GM18502 (cell line): ENCODE measurements at regions not wholly inside any gene's neighbourhood (a gene's known extent, or its start where the extent isn't known, plus 50 kb on each side); places are given as distances from the start of the nearest gene placed in this dataset.

Experiments used
- ATAC-seq: cut with Tn5 transposase; IDR thresholded peaks from one replicate; pipeline ENCODE4 v1.9.1; 2021; ENCODE audit warnings: mild to moderate bottlenecking; ENCODE audit not compliant: unreplicated experiment, poor library complexity

DNA sequence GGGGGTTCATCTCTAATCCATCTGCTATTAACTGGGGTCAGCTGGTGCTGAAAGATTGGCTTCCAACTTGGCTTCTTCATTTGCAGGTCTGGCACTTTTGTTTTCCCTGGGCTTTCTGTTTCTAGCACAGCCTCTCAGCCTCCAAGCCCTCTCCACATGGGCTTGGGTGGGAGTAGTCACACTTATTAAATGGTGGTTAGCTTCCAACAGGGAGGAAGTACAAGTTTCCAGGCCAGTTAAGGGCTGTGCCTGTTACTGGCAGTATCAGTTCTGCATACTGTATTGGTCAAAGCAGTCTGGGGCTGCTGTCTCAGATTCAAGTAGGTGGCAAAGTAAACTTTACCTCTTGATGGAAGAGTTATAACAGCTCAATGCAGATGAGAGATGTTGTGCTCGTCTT, 627.1 kb upstream of the CCDC54 start:
- no peak for ATAC-seq

GRCh38 chr3:106755336-106755735, 621.9 kb upstream of the CCDC54 start:
- no peak for ATAC-seq

GRCh38 chr3:106756901-106757300, 620.3 kb upstream of the CCDC54 start:
- no peak for ATAC-seq

DNA sequence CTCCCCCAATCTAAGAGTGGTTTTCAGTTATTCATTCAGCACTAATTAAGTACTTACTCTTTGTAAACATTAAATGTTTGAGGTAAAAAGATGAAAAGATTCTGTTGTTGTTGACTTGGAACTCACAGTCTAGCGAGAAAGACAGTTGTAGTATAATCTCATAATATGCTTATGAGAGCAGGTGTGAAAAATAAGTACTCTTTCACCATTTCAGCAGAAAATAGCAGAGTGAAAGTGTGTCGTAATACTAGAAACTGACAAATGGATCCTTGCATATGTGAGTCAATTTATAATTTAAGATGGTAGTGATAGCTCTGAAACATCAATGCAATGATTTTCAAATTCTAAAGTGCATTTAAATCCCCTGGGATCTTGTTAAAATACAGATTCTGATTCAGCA, 618.8 kb upstream of the CCDC54 start:
- no peak for ATAC-seq

DNA sequence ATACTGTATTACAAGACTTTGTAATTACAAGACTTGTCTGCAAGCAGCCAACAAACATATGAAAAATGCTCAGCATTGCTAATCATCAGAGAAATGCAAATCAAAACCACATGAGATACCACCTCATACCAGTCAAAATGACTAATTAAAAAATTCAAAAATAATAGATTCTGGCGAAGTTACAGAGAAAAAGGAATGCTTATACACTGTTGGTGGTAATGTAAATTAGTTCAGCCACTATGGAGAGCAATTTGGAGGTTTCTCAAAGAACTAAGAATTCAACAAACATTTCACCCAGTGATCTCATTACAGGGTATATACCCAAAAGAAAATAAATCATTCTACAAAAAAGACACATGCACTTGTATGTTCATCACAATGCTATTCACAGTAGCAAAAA, 617.5 kb upstream of the CCDC54 start:
- no peak for ATAC-seq

GRCh38 chr3:106765342-106765741, 611.9 kb upstream of the CCDC54 start:
- ATAC-seq = no peak

DNA sequence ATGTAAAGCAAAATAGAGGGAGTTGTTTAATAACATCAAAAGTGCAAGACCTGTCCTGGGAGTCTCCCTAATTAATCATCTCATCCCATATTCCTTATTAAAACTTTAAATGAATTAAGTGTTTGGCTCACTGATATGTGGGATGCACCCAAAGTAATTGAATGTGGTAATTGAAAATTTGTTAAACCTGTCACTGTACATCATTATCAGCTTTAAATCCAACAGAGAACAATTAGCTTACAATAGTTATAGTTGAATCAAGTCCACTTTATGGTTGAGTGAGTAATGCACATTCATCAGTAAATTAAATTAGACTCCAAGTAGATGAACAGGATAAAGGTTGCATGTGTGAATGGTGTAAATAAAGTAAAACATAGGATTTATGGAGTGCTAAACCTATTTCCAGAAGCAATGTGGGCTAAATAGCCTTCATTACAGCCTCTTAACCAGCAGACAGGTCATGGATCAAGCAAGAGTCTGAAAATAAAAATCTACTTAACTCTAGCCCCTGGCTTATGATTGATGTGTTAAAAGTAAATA, 608.2 kb upstream of the CCDC54 start:
- ATAC-seq = no peak

- ATAC-seq = no peak
These were observed 603.4 kb upstream of the CCDC54 start for GRCh38 chr3:106773795-106774194.

GRCh38 chr3:106783231-106783630, 594.0 kb upstream of the CCDC54 start:
- no peak for ATAC-seq

DNA sequence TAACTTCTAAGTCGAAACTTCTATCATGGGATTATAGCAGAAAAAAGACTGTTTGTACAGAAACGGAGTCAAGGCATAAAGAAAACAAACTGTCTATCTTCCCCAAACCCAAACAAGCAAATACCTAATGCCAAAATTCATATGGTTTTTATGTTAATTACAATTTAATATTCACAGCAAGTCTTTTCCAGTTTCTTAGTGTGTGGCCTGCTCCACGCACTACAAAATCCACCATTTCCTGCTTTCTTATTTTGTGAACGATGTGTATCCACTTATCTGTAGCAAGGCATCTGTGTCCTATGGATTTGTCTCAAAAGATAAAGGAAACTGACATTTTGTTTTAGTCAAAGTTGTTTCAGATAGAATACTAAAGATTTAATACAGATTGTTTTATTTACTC, 588.0 kb upstream of the CCDC54 start:
- no peak for ATAC-seq

GRCh38 chr3:106792716-106793115, 584.5 kb upstream of the CCDC54 start:
- no peak for ATAC-seq

GRCh38 chr3:106794442-106794841, 582.8 kb upstream of the CCDC54 start:
- ATAC-seq = no peak

DNA sequence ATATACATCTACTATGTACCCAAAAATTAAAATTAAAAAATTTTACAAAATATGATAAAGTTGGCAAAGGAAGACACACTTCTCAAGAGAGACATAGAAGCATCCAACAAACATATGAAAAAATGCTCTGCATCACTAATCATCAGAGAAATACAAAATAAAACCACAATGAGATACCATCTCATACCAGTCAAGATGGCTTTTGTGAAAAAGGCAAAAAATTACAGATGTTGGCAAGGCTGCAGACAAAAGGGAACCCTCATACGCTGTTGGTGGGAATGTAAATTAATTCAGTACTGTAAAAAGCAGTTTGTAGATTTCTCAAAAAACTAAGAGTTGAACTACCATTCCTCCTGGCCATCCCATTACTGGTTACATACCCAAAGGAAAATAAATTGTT, 581.7 kb upstream of the CCDC54 start:
- ATAC-seq = no peak

GRCh38 chr3:106797461-106797860, 579.8 kb upstream of the CCDC54 start:
- no peak for ATAC-seq

- no peak for ATAC-seq
These were observed 571.6 kb upstream of the CCDC54 start for GRCh38 chr3:106805625-106806024.

- no peak for ATAC-seq
These were observed 570.3 kb upstream of the CCDC54 start for GRCh38 chr3:106806964-106807363.

GRCh38 chr3:106809041-106809440, 568.2 kb upstream of the CCDC54 start:
- no peak for ATAC-seq

GRCh38 chr3:106809623-106810299, 567.5 kb upstream of the CCDC54 start:
- no peak for ATAC-seq

- no peak for ATAC-seq
These were observed 566.9 kb upstream of the CCDC54 start for GRCh38 chr3:106810300-106810875.

- no peak for ATAC-seq
These were observed 565.9 kb upstream of the CCDC54 start for GRCh38 chr3:106811376-106811775.

GRCh38 chr3:106813742-106814141, 563.5 kb upstream of the CCDC54 start:
- ATAC-seq = no peak

DNA sequence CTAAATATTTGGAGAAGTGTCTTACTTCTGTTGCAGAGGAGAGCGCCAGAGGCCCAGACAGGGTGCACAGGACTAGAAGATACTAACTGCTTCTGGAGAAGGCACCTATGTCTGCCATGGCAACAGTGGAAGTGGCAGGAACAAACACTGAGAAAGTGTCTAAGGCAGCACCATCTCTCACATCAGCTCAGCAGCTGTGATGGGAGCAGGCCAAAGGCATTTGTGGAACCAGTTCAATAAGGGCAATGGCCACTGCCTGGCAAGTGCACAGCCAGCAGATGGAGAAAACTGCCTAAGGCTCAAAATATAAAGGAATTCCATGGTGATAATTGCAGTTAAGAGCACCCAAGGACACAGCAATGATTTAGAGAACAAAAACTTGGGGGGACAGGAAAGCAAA, 563.0 kb upstream of the CCDC54 start:
- no peak for ATAC-seq
